NCI-H226 (cell line): ENCODE measurements at regions not wholly inside any gene's neighbourhood (a gene's known extent, or its start where the extent isn't known, plus 50 kb on each side); places are given as distances from the start of the nearest gene placed in this dataset.
"Not testable (repeated sequence)": the region's sequence is repeated elsewhere in the genome, so short reads cannot be mapped to it uniquely, and the experiment has no call there.

ENCODE experiments used
- DNase-seq: peaks from one replicate; pipeline ENCODE4 v3.0.0-alpha.2; 2015

DNA sequence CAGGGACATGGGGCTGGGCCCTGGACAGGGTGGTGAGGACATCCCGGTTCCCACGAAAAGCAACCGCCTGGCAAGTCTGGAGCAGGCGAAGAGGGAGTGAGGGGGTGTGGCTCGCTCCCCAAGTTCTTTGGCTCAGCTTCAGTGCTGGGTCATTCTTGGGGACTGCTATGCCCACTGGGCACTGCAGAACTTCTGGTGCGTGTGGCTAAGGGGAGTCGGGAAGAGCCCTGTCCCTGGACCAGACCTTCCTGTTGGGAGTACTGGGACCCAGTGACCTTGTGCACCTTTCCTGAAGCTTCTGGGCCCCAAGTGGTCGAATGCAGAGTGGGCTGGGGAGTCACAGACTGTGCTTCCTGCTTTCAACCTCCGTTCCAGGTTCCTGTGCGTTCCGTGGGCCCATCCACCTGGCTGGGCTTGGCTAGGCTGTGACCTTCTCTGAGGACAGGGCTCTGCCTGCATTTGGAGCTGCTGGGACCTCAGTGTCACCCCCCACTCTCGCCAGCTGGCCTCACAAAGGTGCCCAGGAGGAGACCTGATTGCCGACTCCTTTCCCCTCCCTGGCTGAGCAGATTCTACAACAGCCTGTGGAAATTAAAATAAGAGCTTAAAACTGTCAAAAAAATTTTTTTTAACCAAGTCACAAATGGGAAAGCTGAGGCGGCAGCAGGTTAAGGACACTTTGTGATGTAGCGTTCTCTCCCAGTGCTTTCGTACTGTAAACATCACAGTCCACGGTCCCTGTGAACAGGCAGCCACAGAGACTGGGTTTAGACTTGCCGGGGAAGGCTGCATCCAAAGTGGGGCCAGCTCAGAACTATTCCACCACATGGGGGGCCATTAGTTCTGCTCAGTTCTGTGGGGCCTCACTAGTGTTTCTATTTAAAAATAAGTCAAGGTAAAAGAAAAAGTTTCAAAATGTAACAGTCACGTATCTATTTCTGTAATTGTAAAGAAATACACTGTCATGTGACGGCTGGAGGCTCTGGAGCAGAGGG lies 63.8 kb upstream of the WNT7B start:
- DNase-seq: no peak

DNA sequence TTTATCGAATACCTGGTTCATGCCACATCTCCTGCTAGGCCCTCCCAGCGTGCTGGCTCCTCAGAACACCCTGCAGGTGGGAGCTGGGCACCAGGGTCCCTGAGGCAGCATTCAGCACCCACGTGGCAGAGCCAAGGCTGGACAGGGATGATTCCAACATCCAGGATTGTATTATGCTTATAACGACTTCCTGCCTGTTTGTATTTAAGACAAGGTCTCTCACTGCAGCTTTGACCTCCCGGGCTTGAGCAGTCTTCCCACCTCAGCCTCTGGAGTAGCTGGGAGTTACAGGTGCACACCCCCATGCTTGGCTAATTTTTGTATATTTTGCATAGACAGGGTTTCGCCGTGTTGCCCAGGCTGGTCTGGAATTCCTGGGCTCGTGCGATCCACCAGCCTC lies 64.7 kb upstream of the WNT7B start:
- no peak for DNase-seq

DNA sequence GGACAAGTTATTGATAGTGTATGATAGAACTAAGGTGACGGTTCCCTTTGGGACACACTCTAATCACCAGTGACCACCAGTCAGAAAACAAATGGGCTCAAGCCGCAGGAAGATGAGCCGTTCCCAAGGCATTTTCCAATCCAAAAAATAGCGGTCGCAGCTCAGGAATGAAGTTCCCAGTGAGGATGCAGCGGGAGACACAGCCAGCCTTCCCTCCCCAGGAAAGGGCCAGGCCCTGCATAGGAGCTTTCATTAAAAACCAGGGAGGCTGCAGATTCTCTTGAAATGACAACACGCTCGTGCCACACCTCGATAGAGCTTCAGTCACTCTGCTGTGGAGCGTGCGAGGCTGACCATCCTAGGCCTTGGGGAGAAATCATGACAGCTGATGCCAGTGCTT lies 65.8 kb upstream of the WNT7B start:
- DNase-seq: no peak

DNA sequence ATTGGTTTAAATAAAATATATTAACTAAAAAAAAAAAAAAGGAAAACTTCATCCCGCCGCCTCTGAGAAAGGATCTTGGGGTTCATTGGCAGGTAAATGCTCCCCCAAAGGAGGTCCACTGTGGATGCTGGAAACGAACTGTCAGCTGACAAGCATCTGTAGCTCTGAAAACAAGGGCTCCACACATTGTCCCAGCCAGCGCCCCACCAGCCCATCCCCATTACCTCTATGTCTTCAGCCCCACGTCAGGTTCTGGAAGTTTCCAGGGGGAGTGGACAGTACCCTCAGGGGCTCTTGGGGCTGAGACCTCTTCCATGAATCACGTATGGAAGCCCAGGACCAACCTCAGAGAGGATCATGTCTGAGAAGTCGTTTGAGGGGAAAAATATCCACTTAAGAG lies 66.4 kb upstream of the WNT7B start:
- no peak for DNase-seq

DNA sequence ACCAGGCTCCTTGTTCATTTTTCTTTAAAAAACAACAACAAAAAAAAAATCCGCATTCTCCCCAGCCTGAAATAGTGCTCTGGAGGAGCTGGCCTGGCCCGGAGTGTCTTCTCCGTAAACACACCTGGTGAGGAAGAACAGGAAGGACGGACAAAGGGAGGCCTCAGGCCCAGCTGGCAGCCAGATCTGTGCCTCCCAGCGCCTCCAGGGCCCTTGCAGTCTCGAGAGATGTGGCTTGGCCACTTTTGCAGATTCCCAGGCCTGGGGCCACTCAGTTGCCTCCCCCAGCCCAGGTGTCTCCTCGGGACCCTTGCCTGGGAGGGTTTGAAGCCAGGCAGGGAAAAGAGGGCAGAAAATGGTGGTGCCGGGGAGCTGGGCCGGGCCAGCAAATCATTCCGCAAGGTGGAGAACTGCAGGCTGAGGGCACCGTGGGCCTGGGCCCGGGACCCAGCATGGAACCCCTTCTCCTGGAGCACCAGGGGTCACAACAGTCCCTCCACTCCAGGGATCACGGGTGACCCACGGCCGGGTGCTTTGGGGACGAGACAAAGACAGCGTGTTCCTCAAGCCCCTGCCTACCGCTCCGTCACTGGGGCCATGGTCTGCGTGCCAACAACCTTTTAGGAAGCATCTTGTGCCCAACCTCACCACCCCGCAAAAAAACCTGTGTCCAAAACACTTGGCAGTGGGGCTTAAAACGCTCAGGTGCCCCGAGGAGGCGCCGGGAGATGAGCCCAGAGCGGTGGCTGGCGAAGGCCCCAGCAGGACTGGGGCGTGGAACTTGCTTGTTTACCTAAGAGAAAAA lies 67.1 kb upstream of the WNT7B start:
- no peak for DNase-seq

DNA sequence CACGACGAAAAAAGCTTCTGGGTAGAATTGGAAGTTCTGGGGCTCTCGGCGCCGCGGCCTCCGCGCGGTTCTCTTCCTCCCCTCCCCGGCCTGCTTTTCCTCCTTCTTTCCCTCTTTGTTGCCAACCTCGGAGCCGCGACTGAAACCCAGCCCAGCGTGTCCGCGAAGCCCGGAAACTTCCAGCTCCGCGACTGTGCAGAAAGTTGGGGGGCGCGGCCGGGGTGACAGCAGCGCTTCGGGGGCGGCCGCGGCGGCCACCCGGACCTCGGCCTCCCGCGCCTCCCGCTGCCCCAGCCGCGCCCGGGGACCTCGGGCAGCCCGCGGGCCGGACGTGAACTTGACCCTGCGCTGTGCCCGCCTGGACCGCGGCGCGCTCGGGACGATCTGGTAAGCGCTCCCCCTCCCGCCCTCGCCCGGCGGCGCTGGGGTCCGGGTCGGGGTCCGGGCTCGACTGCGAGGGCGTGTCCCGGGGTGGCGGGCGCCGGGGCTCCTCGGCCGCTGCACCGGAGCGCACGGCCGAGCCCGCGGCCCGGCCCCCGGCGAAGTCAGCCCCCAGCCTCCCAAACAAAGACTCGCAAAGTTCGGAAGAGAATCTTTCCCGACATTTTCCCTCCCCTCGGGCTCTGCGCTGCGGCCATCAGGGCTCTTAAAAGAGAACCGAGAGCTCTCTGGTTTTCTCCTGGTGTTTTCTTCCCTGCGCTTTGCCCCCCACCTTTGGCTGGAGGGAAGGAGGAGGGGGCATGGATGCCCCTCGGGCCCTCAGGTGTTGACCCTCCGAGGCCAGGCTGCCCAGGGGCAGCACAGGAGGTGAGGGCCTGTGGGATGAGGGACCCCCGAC lies 67.9 kb upstream of the WNT7B start:
- DNase-seq: no peak

DNA sequence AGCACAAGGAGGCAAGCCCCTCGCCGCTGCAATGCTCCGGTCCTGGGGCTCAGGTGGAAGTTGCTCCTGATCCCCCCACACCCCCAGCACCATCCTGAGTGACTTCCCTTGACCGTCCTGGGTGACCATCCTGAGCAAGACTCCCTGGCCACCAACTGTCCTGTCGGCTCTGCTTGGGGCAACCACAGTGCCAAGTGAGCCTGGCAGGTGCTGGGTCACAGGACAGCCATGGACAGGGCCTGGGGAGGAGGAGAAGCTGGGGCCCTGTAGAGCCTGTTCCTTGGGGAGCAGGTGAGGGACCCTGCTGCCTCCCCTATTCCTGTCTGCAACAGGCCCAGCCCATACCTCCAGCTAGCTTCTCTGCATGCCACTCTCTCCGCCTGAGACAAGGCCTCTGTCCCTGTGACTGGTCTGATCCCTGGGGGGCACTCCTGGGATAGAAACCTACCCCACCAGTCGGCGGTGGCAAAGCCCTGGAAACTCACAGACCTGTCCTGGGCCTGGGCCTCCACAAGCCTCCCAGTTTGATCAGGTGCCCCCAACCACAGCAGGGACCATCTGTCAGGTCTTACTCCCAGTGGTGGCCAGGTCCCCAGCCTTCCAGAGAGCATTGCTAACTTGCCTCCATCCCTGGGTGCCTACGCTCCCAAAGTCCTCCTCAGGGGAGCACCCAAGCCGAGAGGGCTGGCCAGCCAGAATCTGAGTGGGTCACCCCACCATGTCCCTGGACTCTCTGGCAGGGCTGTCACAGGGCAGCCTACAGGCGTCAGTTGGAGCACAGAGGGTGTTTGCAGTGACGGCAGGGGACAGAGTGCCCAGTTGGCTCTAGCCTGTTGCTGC lies 68.7 kb upstream of the WNT7B start:
- no peak for DNase-seq

DNA sequence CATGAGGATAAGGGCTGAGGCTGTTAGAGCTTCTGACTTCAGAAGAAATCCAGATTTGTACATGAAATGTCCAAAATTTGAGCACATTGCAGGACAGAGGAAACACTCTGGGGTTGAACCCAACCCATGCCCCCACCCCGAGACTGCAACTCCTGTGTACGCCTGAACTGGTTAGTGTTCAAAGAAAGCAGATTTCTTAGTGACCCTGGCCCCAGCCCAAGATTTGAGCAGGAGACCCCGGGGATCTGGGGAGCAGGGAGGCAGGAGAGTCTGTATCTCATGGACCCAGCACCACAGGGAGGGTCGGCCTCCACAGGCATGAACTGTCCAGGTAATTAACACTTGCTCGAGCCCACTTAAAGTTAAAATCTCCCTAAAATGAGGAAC lies 69.3 kb upstream of the WNT7B start:
- DNase-seq: no peak

DNA sequence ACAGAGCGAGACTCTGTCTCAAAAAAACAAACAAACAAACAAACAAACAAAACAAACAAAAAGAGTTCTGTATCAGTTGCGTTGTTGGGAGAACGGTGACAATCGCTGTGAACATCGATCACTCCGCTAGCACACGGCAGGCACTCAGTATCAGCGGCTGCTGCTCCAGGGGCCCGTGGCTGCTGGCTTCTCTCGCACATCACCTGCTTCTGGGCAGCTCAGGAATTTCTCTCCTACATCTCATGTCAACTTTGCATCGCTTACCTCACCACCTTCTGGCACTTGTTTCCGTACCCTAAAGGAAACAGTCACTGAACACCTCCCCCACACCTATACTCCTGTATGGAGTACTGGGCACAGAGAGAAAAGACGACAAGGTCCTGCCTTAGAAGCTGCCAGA lies 70.3 kb upstream of the WNT7B start:
- no peak for DNase-seq

DNA sequence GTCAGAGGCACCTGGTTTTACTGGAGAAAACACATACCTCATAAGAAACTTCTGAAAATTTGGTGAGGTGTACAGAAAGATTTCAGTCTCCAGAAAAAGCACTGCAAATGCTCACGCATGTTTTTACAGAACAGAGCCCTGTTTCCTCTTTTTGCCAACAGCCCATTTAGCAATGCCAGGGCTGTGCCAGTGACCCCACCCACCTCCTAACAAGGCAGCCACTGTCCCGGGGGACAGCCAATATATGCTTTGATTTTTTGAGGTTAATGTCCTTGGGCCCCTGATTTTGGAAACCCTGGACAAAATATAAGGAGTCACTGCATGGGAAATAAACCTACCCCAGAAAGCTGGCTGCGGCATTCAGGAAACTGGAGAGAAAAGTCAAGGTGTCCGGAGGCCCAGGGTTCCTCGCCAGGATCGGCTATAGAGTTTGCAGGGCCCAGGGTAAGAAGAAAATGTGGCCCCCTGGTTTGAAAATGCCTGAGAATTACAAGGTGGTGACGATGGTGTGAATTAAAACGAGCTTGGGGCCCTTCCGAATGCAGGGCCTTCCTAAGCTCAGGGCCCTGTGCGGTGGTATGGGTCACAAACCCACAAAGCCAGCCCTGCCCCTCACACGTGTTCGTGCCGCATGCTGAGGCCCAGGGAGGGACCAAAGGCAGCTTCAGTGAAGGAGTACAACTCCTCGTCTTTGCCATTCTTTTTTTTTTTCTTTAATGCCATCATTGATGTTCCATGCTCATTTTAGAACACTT lies 71.1 kb upstream of the WNT7B start:
- DNase-seq: no peak

DNA sequence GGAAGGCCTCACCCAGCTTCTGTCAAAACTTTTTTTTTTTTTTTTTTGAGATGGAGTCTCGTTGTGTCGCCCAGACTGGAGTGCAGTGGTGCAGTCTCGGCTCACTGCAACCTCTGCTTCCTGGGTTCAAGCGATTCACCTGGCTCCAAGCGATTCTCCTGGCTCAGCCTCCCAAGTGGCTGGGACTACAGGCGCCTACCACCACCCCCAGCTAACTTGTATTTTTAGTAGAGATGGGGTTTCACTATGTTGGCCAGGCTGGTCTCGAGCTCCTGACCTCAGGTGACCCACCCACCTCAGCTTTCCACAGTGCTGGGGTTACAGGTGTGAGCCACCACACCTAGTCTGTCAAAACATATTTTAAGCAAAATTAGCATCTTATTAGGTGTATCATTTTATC lies 71.7 kb upstream of the WNT7B start:
- DNase-seq: not testable (repeated sequence)

DNA sequence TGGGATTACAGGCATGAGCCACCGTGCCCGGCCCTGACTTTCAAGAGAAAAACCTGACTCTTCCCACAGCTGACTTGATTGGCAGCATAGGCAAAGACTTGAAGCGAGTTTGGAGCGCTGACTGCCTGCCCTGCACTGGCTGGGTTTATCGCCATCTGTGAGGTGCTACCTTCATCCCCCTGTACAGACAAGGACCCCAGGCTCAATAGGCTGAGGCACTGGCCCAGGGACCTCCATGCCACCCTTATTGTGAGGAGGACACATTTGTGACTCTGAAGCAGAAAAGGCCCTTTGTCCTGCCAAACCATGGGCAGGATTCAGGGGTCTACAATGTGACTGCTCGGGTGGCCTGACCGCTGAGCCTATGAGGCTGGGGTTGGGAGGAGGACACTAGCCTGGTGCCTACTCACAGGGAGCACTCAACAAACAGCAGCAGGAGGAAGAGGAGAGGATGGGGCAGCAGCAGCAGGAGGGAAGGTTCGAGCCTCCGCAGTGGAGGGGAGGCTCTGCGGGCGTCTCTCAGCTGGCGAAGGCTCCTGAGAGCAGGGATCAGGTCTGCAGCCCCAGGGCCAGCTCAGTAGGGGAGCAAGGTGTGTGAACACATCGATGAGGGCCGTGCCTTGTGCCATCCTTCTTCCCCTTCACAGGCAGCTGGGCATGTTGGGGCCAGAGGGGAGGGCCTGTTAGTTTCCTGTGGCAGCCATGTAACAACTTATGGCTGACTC lies 72.9 kb upstream of the WNT7B start:
- no peak for DNase-seq

DNA sequence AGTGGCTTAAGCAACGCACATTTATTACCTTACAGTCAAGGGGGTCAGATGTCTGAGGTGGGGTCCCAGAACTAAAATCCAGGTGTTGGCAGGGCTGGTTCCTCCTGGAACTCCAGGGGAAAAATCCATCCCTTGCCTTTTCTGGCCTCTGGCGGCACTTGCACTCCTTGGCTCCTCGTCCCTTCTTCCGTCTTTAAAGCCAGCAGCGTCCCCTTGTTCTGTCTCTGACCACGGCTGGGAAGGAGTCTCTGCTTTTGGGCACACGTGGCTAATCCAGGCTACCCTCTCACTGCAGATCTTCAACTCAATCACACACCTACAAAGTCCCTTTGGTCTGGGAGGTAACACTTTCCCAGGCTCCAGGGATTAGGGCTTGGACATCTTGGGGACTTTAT lies 73.5 kb upstream of the WNT7B start:
- no peak for DNase-seq

DNA sequence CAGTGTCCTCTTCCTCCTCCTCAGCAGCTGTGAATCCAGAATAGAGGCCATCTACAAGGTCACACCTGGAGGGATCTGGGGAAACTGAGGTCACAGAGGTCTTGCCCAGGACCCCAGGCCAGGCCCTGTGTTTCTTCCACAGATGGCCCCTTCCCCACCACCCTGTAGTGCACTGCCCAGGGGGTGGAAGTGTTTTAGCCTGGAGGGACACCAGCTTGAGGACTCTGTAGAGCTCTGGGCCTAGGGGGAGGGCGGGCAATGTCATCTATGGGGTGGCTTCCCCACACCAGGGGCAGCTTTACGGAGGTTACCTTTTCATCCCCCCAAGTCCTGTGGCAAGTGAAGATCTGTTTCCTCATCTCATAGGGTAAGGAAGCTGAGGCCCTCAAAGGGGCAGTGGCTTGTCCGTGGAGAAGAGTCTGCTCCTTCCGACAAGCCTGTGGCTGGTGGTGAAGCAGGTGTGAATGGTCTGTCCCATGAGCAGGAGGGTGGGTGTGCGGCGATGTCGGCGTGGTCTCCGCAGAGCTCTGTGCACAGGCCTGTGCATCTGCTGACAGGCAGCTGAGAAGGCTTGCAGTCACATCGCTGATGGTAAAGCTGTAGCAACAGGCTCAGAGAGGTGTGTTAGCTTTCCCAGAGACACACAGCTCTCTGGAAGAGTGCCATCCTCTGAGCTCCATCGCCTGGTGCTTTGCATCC lies 74.1 kb upstream of the WNT7B start:
- DNase-seq: no peak

DNA sequence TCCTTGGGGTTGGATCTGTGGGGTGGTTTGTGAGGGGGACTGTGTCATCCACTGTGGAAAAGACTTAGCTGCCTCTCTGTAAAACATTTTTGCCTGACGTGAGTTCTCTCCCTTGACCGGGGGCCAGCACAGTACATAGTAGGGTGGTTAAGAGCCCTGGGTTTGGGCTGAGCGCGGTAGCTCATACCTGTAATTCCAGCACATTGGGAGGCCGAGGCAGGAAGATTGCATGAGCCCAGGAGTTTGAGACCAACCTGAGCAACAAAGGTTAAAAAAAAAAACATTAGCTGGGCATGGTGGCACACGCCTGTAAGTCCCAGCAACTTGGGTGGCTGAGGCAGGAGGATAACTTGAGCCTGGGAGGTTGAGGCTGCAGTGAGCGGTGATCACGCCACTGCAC lies 74.7 kb upstream of the WNT7B start:
- DNase-seq: no peak

DNA sequence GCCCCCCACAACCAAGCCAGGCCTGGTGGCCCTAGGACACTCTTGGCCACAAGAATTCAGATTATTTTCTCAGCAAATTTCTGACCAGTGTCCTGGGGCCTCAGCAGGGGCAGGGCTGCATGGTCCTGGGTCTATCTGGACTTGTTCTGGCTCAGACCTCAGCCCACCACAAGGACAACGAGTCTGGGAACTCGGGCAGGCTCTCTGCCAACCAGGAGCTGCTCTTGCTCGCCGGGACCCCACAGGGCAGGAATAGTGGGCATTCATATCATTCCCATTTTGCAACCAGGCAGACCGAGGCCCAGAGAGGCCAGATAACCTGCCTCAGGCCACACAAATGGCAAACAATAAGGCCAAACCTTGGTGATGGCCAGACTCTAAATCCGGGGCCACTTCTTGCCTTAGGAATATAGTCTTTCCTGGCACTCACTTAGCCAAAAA lies 75.4 kb upstream of the WNT7B start:
- no peak for DNase-seq

DNA sequence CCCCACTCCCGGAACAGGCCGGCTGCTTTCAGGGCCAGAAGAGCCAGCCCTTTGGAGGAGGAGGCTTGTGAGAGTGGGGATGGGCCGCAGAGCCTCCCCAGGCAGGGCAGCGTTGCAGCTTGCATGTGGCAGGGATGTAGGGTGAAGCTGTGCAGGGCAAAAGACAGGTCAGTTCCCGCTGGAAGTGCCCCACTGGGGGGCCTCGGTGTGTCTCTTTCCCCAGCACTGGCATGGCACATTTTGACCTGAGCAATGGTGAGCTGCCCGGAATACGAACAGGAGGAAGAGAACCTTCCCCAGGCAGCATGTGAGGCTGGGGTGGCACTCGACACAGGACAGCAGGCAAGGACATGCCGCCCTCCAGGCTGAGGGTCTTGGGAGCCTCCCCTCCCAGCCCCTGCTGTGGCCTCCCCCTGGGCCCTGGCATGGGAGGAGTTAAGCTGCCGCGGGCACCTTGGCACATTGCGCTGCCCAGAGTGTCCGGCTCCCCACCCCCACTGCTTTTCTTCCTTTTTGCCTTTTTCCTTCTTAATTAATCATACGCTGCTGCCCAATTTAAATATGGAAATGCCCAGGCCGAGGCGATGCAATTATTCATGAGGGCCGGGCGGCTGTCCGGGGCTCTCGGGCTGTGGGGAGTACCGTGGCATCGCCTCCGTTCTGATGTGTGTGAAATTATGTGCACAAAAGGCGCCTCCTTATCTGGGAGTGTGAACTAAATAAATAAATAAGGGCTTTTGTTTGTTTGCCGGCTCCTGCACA lies 76.0 kb upstream of the WNT7B start:
- DNase-seq: no peak

DNA sequence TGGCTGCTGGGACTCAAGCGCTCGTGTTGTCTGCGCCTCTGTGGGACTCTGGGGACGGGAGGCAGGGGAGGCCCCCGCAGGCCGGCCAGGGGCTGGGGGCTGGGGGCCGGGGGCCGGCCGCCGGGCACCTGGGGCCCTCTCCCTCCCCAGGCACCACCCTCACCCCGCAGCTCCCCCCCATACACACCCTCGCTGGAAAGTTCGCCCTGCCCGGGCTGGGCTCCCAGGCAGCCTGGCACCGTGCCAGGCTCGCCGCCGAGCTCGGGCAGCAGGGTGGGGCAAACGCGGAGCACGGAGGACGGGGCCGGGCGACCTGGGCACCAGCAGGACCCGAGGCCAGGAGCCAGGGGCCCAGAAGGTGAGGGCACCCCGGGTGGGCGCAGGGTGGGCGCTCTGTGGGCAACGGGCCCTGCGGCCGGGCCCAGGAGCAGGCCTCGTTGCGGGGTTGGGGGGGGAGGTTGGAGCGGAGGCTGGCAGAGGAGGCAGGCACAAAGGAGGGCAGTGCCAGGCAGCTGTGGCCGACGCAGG lies 76.7 kb upstream of the WNT7B start:
- peak; percentile 28 for DNase-seq
